ENCODE measurements at regions not wholly inside any gene's neighbourhood (a gene's known extent, or its start where the extent isn't known, plus 50 kb on each side); places are given as distances from the start of the nearest gene placed in this dataset.
"Not testable (repeated sequence)": the region's sequence is repeated elsewhere in the genome, so short reads cannot be mapped to it uniquely, and the experiment has no call there.

DNA sequence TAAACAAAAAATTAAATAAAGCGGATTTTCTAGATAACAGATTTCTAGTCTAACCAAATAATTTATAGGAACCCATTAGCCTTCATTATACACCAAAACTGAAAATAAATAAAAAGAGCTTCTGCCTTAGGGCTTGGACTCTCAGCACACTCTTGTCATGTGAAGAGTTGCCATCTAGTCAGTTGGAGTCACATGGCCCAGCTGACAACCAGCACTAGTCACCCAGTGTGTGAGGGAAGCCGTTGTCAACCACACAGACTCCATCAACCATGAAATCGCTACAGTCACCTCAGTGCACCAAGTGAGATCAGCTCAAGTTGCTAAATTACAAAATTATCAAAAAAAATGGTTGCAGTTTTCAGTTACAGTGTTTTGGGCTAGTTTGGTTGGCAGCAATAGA, 470.0 kb downstream of the GASK1B start:
- H3K27ac ChIP-seq (ENCODE audit: low read depth, low read length) = no peak overlapping the region
- H3K4me3 ChIP-seq (ENCODE audit: low read depth, low read length) = no peak overlapping the region
- no peaks in the 10 kb centered on the region for H3K4me1 ChIP-seq (ENCODE audit: control insufficient read depth, insufficient read depth, low read length, unreplicated experiment)
- H2AFZ ChIP-seq (ENCODE audit: low read length, unreplicated experiment) = no peak overlapping the region
- no peaks in the 10 kb centered on the region for H3K36me3 ChIP-seq (ENCODE audit: insufficient read depth, low read length)
- H3K27me3 ChIP-seq (ENCODE audit: insufficient read depth, low read length) = no peaks in the 10 kb centered on the region
- H3K79me2 ChIP-seq (ENCODE audit: control insufficient read depth, insufficient read depth, low read length, unreplicated experiment) = no peaks in the 10 kb centered on the region

DNA sequence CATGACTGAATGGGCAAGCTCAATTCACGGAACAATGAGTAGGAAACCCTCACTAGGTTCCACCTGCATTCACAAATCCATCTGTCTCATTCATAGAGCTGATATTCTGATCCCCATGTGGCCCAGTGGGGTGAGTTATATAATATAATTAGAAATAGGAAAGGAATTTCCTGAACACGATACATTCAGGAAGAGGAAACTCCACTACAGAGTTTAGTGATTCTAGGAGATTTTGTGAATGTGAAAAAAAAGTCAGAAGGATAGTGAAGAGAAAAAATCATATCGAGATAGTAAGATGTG, 471.2 kb downstream of the GASK1B start:
- H3K36me3 ChIP-seq (ENCODE audit: insufficient read depth, low read length) = no peaks in the 10 kb centered on the region
- no peaks in the 10 kb centered on the region for H3K79me2 ChIP-seq (ENCODE audit: control insufficient read depth, insufficient read depth, low read length, unreplicated experiment)
- H2AFZ ChIP-seq (ENCODE audit: low read length, unreplicated experiment) = no peak overlapping the region
- no peaks in the 10 kb centered on the region for H3K27me3 ChIP-seq (ENCODE audit: insufficient read depth, low read length)
- H3K4me3 ChIP-seq (ENCODE audit: low read depth, low read length) = no peak overlapping the region
- H3K4me1 ChIP-seq (ENCODE audit: control insufficient read depth, insufficient read depth, low read length, unreplicated experiment) = no peaks in the 10 kb centered on the region
- H3K27ac ChIP-seq (ENCODE audit: low read depth, low read length) = no peak overlapping the region

DNA sequence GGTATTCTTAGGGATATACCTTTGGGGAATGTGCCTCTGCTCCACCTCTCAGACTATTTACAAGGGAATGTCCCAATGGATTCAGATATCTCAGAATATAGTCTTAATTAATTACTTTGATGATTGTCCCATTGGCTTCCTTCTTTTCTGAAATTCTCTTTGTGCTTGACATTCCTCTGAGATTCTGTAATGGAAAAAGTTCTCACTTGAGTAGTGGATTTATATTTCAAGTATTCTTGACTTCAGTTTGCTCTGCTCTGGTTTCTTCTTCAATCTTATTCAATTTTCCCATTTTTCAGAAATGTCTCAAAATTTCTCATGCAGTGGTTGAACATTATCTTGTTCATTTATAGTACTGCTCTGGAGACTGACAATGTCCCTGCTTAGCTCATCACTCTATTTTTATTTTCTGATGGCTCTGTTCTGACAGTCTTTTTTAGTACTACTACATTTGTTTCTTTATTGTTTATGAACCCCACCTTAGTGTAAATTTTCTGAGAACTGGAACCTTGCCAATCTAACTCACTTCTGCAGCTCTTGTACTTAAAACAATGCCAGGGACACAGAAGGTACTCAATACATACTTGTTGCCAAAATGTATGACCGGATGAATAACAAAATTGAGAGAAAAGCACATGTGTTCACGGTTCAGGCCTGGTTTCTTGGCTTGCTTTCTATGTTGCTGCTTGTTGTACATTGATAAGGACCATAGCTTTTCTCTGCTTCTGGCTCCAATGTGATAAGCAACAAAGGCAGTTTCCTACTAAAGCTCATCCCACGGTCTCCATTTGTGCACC, 471.7 kb downstream of the GASK1B start:
- H3K27me3 ChIP-seq (ENCODE audit: insufficient read depth, low read length) = no peaks in the 10 kb centered on the region
- H3K4me3 ChIP-seq (ENCODE audit: low read depth, low read length) = no peak overlapping the region
- H3K79me2 ChIP-seq (ENCODE audit: control insufficient read depth, insufficient read depth, low read length, unreplicated experiment) = no peaks in the 10 kb centered on the region
- H2AFZ ChIP-seq (ENCODE audit: low read length, unreplicated experiment) = no peak overlapping the region
- no peak overlapping the region for H3K27ac ChIP-seq (ENCODE audit: low read depth, low read length)
- no peaks in the 10 kb centered on the region for H3K4me1 ChIP-seq (ENCODE audit: control insufficient read depth, insufficient read depth, low read length, unreplicated experiment)
- no peaks in the 10 kb centered on the region for H3K36me3 ChIP-seq (ENCODE audit: insufficient read depth, low read length)

DNA sequence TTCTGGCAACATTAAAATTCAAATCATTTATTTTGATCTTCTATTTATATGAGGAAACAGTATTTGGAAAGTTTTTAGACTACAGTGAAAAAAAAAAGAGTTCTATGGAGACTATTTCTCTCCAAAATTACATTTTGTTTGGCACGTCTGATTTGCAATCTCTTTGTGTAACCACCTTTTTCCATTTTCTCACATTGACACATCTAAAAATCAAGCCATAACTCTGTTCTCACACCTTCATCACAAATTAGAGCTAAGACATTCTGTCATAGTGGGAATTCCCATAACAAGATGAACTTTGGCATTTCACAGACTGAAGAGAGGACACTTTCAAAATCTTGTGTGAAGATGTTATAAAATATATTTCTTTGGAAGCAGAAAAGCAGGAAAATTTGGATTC, 468.9 kb downstream of the GRIA2 start:
- no peak overlapping the region for H3K4me3 ChIP-seq (ENCODE audit: low read depth, low read length)
- no peak overlapping the region for H2AFZ ChIP-seq (ENCODE audit: low read length, unreplicated experiment)
- H3K79me2 ChIP-seq (ENCODE audit: control insufficient read depth, insufficient read depth, low read length, unreplicated experiment) = no peaks in the 10 kb centered on the region
- H3K27me3 ChIP-seq (ENCODE audit: insufficient read depth, low read length) = peaks cover 4% of the 10 kb centered on the region; the same call in 1 of the 2 replicates
- no peaks in the 10 kb centered on the region for H3K36me3 ChIP-seq (ENCODE audit: insufficient read depth, low read length)
- H3K4me1 ChIP-seq (ENCODE audit: control insufficient read depth, insufficient read depth, low read length, unreplicated experiment) = no peaks in the 10 kb centered on the region
- H3K27ac ChIP-seq (ENCODE audit: low read depth, low read length) = no peak overlapping the region

DNA sequence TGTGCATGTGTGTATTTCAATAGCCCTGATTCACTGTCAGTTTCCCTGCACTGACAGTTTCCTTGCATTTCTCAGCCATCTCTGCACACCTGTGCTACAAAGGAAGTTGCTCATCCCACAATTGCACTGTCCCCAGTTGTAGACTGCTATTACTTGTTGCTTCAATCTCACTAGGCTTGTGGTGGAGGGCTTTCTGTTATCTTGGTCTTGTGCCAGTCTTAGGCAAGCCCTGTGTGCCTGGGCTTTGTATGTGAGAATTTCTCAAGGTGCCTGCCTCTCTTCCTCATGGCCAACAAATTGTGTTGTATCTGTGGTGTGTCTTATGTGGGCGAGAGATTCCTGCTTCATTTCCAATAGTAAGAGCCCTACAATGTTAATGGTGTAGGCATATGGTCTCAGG, 467.4 kb downstream of the GRIA2 start:
- Histone ChIP-seq H3K27ac (ENCODE audit: low read depth, low read length) (no peak overlapping the region), H3K79me2 (ENCODE audit: control insufficient read depth, insufficient read depth, low read length, unreplicated experiment) (no peaks in the 10 kb centered on the region), H3K4me1 (ENCODE audit: control insufficient read depth, insufficient read depth, low read length, unreplicated experiment) (no peaks in the 10 kb centered on the region), H3K27me3 (ENCODE audit: insufficient read depth, low read length) (peaks cover 4% of the 10 kb centered on the region; the same call in 1 of the 2 replicates), H3K36me3 (ENCODE audit: insufficient read depth, low read length) (no peaks in the 10 kb centered on the region), H2AFZ (ENCODE audit: low read length, unreplicated experiment) (no peak overlapping the region), H3K4me3 (ENCODE audit: low read depth, low read length) (no peak overlapping the region)

DNA sequence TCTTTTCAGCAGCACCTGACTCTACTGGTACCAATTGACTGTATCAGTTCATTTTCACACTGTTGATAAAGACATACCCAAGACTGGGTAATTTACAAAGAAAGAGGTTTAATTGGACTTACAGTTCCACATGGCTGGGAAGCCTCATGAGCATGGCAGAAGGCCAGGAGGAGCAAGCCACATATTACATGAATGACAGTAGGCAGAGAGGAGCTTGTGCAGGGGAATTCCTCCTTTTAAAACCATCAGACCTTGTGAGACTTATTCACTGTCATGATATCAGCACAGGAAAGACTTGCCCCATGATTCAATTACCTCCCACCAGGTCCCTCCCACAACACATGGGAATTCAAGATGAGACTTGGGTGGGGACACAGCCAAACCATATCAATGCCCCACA, 458.8 kb downstream of the GRIA2 start:
- not testable (repeated sequence) for H3K4me3 ChIP-seq (ENCODE audit: low read depth, low read length); H2AFZ ChIP-seq (ENCODE audit: low read length, unreplicated experiment); H3K36me3 ChIP-seq (ENCODE audit: insufficient read depth, low read length); H3K4me1 ChIP-seq (ENCODE audit: control insufficient read depth, insufficient read depth, low read length, unreplicated experiment); H3K27me3 ChIP-seq (ENCODE audit: insufficient read depth, low read length); H3K79me2 ChIP-seq (ENCODE audit: control insufficient read depth, insufficient read depth, low read length, unreplicated experiment); H3K27ac ChIP-seq (ENCODE audit: low read depth, low read length)

DNA sequence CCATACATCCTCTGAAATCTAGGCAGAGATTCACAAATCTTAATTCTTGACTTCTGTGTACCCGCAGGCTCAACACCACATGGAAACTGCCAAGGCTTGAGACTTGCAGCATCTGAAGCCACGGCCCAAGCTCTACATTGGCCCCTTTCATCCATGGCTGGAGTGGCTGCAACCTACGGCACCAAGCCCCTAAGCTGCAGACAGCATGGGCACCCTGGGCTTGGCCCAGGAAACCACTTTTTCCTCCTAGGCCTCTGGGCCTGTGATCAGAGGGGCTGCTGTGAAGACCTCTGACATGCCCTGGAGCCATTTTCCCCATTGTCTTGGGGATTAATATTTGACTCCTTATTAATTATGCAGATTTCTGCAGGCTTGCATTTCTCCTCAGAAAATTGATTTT, 457.9 kb downstream of the GRIA2 start:
- no peak overlapping the region for H3K4me3 ChIP-seq (ENCODE audit: low read depth, low read length)
- no peak overlapping the region for H3K27ac ChIP-seq (ENCODE audit: low read depth, low read length)
- no peaks in the 10 kb centered on the region for H3K27me3 ChIP-seq (ENCODE audit: insufficient read depth, low read length)
- H3K79me2 ChIP-seq (ENCODE audit: control insufficient read depth, insufficient read depth, low read length, unreplicated experiment) = no peaks in the 10 kb centered on the region
- H2AFZ ChIP-seq (ENCODE audit: low read length, unreplicated experiment) = no peak overlapping the region
- H3K36me3 ChIP-seq (ENCODE audit: insufficient read depth, low read length) = no peaks in the 10 kb centered on the region
- no peaks in the 10 kb centered on the region for H3K4me1 ChIP-seq (ENCODE audit: control insufficient read depth, insufficient read depth, low read length, unreplicated experiment)

DNA sequence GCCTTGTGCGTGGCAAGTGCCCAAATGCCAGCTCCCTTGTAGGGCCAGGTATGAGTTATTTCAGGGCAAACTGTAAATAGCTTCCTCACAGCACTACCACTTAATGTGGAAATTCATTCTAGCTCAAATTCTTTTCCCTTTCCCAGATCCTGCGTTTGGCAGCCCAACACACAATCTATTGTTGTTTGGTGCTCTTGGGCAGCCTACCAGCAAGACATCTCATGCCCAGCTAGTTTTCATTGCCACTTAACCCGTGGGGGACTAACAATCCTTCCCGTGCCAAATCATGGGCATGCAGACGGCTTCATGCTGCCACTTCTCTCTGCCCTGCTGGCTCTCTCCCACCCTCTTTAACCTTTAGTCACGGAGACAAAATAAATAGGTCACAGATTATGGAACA, 454.2 kb downstream of the GRIA2 start:
- no peaks in the 10 kb centered on the region for H3K79me2 ChIP-seq (ENCODE audit: control insufficient read depth, insufficient read depth, low read length, unreplicated experiment)
- no peak overlapping the region for H3K4me3 ChIP-seq (ENCODE audit: low read depth, low read length)
- no peaks in the 10 kb centered on the region for H3K27me3 ChIP-seq (ENCODE audit: insufficient read depth, low read length)
- H2AFZ ChIP-seq (ENCODE audit: low read length, unreplicated experiment) = no peak overlapping the region
- no peaks in the 10 kb centered on the region for H3K36me3 ChIP-seq (ENCODE audit: insufficient read depth, low read length)
- H3K4me1 ChIP-seq (ENCODE audit: control insufficient read depth, insufficient read depth, low read length, unreplicated experiment) = no peaks in the 10 kb centered on the region
- no peak overlapping the region for H3K27ac ChIP-seq (ENCODE audit: low read depth, low read length)

DNA sequence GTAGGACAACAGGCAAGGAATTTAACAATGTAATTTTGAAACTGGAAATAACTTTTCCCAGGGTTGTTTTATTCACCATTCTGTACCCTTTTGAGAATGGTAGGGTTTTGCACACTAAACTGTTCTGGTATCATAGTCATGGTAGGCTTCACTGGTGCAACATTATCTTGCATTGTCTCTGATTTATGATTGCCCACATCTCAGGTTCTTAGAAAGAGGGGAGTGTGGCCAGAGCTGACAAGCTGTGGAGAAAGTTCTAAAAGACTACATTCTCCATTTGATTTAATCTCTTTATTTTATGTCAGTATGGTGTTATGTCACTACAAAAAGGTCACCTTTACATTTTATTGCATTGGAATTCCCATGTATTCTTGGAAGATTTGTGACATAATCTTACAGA, 447.3 kb downstream of the GRIA2 start:
- no peaks in the 10 kb centered on the region for H3K36me3 ChIP-seq (ENCODE audit: insufficient read depth, low read length)
- no peak overlapping the region for H3K27ac ChIP-seq (ENCODE audit: low read depth, low read length)

DNA sequence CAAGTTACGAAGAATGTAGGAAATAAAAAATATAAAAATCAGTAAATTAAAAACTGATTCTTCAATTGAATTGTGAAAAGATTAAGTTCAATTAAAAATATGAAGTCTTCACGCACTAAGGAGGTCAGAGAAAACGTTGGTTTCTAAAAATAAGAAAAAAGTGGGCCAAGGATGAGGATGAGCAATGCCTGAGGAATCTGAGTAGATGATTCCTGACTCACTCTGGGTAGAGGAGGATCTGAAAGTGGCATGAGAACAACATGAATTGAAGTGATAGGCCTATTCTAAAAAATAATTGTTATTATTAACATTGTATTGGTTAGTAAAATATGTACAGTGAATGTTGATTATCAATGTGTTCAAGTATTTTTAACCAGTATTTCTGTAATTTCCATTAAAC, 444.2 kb downstream of the GRIA2 start:
- Histone ChIP-seq H3K27me3 (ENCODE audit: insufficient read depth, low read length) (no peaks in the 10 kb centered on the region), H3K4me3 (ENCODE audit: low read depth, low read length) (no peak overlapping the region), H3K79me2 (ENCODE audit: control insufficient read depth, insufficient read depth, low read length, unreplicated experiment) (no peaks in the 10 kb centered on the region), H2AFZ (ENCODE audit: low read length, unreplicated experiment) (no peak overlapping the region), H3K27ac (ENCODE audit: low read depth, low read length) (no peak overlapping the region), H3K4me1 (ENCODE audit: control insufficient read depth, insufficient read depth, low read length, unreplicated experiment) (peaks cover 3% of the 10 kb centered on the region), H3K36me3 (ENCODE audit: insufficient read depth, low read length) (no peaks in the 10 kb centered on the region)

More for the DNA sequence above, 447.3 kb downstream of the GRIA2 start:
- Histone ChIP-seq H3K4me3 (ENCODE audit: low read depth, low read length) (no peak overlapping the region), H2AFZ (ENCODE audit: low read length, unreplicated experiment) (no peak overlapping the region), H3K79me2 (ENCODE audit: control insufficient read depth, insufficient read depth, low read length, unreplicated experiment) (no peaks in the 10 kb centered on the region), H3K27me3 (ENCODE audit: insufficient read depth, low read length) (no peaks in the 10 kb centered on the region), H3K4me1 (ENCODE audit: control insufficient read depth, insufficient read depth, low read length, unreplicated experiment) (peaks cover 3% of the 10 kb centered on the region)

DNA sequence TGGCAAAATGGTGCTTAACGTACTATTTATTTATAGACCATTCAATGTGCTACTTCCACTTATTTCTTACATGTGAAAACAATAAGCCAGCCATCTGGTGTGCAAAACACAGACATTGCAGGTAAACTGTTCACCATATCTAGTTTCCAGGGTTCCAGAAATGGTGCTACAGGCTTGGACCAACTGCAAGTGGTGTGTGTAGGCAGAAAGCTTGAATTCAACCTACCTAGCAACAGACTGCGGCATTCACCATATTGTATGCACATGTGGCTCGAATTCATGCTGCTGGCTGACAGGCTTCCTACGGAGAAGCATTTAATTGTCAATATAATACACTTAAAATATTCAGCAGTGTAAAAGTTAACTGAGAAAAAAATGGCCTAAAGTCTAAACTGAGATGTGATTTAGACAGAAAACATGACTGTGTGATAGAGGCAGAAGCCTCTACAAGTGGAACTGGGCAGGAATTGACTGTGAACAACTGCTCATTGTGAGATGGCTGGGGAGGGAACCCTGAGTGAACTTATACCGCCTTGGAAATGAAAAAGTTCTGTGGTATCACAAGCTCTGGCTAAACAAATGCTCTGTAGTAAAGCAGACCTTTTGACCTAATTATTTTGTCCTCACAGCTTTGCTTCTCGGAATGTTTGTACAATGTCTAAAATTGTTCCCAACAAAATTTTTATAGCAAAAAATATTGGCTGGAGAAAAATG, 434.7 kb downstream of the GRIA2 start:
- peak overlapping the region; percentile 36 for H2AFZ ChIP-seq (ENCODE audit: low read length, unreplicated experiment)
- no peak overlapping the region for H3K27ac ChIP-seq (ENCODE audit: low read depth, low read length)
- no peaks in the 10 kb centered on the region for H3K79me2 ChIP-seq (ENCODE audit: control insufficient read depth, insufficient read depth, low read length, unreplicated experiment)
- H3K4me1 ChIP-seq (ENCODE audit: control insufficient read depth, insufficient read depth, low read length, unreplicated experiment) = no peaks in the 10 kb centered on the region
- H3K27me3 ChIP-seq (ENCODE audit: insufficient read depth, low read length) = no peaks in the 10 kb centered on the region
- H3K4me3 ChIP-seq (ENCODE audit: low read depth, low read length) = no peak overlapping the region
- H3K36me3 ChIP-seq (ENCODE audit: insufficient read depth, low read length) = no peaks in the 10 kb centered on the region

All from ACC112 (cell line).